ENCODE measurements at regions not wholly inside any gene's neighbourhood (a gene's known extent, or its start where the extent isn't known, plus 50 kb on each side); places are given as distances from the start of the nearest gene placed in this dataset.

GRCh38 chr2:34307636-34308035, 708.5 kb upstream of the FAM98A start:
- Mint-ChIP-seq H3K36me3 (ENCODE audit: low read depth) (no peaks in the 10 kb centered on the region), H3K27me3 (no peaks in the 10 kb centered on the region), H3K9me3 (peaks cover 3% of the 10 kb centered on the region), H3K4me1 (no peaks in the 10 kb centered on the region), H3K27ac (no peak overlapping the region), H3K4me3 (no peak overlapping the region)
- POLR2A ChIA-PET, result no interaction called here
- CTCF ChIA-PET, result interaction anchor here (0.5 kb wide), 1 partner anchor 11 kb away, joined by 3 read pairs; no protein-coding TSS in a partner anchor
- no peak for DNase-seq

- no peak overlapping the region for H3K4me3 Mint-ChIP-seq
- POLR2A ChIA-PET, result no interaction called here
- no peaks in the 10 kb centered on the region for H3K36me3 Mint-ChIP-seq (ENCODE audit: low read depth)
- no peak for DNase-seq
- H3K27me3 Mint-ChIP-seq, result no peaks in the 10 kb centered on the region
- H3K27ac Mint-ChIP-seq, result no peak overlapping the region
- CTCF ChIA-PET, result no interaction called here
- no peaks in the 10 kb centered on the region for H3K4me1 Mint-ChIP-seq
- H3K9me3 Mint-ChIP-seq, result no peaks in the 10 kb centered on the region
Observed at GRCh38 chr2:34306745-34307144, 707.6 kb upstream of the FAM98A start.

- peaks cover 2% of the 10 kb centered on the region for H3K9me3 Mint-ChIP-seq
- CTCF ChIA-PET, result no interaction called here
Observed at GRCh38 chr2:34305587-34305986, 706.5 kb upstream of the FAM98A start.

GRCh38 chr2:34294961-34295360, 695.9 kb upstream of the FAM98A start:
- no peaks in the 10 kb centered on the region for H3K36me3 Mint-ChIP-seq (ENCODE audit: low read depth)
- no peaks in the 10 kb centered on the region for H3K27me3 Mint-ChIP-seq
- H3K9me3 Mint-ChIP-seq, result no peaks in the 10 kb centered on the region
- H3K4me1 Mint-ChIP-seq, result no peaks in the 10 kb centered on the region
- H3K27ac Mint-ChIP-seq, result no peak overlapping the region
- H3K4me3 Mint-ChIP-seq, result no peak overlapping the region
- ChIA-PET POLR2A (no interaction called here), CTCF (no interaction called here)
- DNase-seq, result no peak

More at GRCh38 chr2:34305587-34305986, 706.5 kb upstream of the FAM98A start:
- POLR2A ChIA-PET, result no interaction called here
- H3K27me3 Mint-ChIP-seq, result no peaks in the 10 kb centered on the region
- no peak overlapping the region for H3K4me3 Mint-ChIP-seq
- H3K27ac Mint-ChIP-seq, result no peak overlapping the region
- H3K4me1 Mint-ChIP-seq, result no peaks in the 10 kb centered on the region
- DNase-seq, result no peak
- no peaks in the 10 kb centered on the region for H3K36me3 Mint-ChIP-seq (ENCODE audit: low read depth)

GRCh38 chr2:34291076-34291475, 692.0 kb upstream of the FAM98A start:
- CTCF ChIA-PET, result no interaction called here
- no peak overlapping the region for H3K4me3 Mint-ChIP-seq
- POLR2A ChIA-PET, result no interaction called here

GRCh38 chr2:34288016-34288415, 688.9 kb upstream of the FAM98A start:
- no peaks in the 10 kb centered on the region for H3K27me3 Mint-ChIP-seq
- no peak overlapping the region for H3K4me3 Mint-ChIP-seq
- CTCF ChIA-PET, result no interaction called here
- no peaks in the 10 kb centered on the region for H3K4me1 Mint-ChIP-seq
- H3K27ac Mint-ChIP-seq, result no peak overlapping the region
- H3K9me3 Mint-ChIP-seq, result no peaks in the 10 kb centered on the region
- no peaks in the 10 kb centered on the region for H3K36me3 Mint-ChIP-seq (ENCODE audit: low read depth)
- POLR2A ChIA-PET, result no interaction called here
- DNase-seq, result no peak

More at GRCh38 chr2:34291076-34291475, 692.0 kb upstream of the FAM98A start:
- Mint-ChIP-seq H3K4me1 (no peaks in the 10 kb centered on the region), H3K27me3 (no peaks in the 10 kb centered on the region), H3K27ac (no peak overlapping the region), H3K9me3 (no peaks in the 10 kb centered on the region), H3K36me3 (ENCODE audit: low read depth) (no peaks in the 10 kb centered on the region)
- no peak for DNase-seq

GRCh38 chr2:34280606-34281005, 681.5 kb upstream of the FAM98A start:
- Mint-ChIP-seq H3K4me1 (no peaks in the 10 kb centered on the region), H3K4me3 (no peak overlapping the region), H3K27ac (no peak overlapping the region), H3K27me3 (no peaks in the 10 kb centered on the region), H3K9me3 (peaks cover 4% of the 10 kb centered on the region), H3K36me3 (ENCODE audit: low read depth) (no peaks in the 10 kb centered on the region)
- no peak for DNase-seq
- ChIA-PET CTCF (no interaction called here), POLR2A (no interaction called here)

GRCh38 chr2:34266908-34267697, 668.0 kb upstream of the FAM98A start:
- Mint-ChIP-seq H3K27ac (no peak overlapping the region), H3K4me1 (no peaks in the 10 kb centered on the region), H3K36me3 (ENCODE audit: low read depth) (no peaks in the 10 kb centered on the region), H3K4me3 (no peak overlapping the region), H3K27me3 (no peaks in the 10 kb centered on the region), H3K9me3 (peaks cover 8% of the 10 kb centered on the region)
- ChIA-PET POLR2A (no interaction called here), CTCF (no interaction called here)
- DNase-seq, result no peak

- ChIA-PET CTCF (no interaction called here), POLR2A (no interaction called here)
- DNase-seq, result no peak
Observed at GRCh38 chr2:34261701-34262100, 662.6 kb upstream of the FAM98A start.

GRCh38 chr2:34254272-34254878, 655.3 kb upstream of the FAM98A start:
- Mint-ChIP-seq H3K27ac (no peak overlapping the region), H3K4me3 (no peak overlapping the region), H3K27me3 (no peaks in the 10 kb centered on the region), H3K36me3 (ENCODE audit: low read depth) (no peaks in the 10 kb centered on the region), H3K9me3 (no peaks in the 10 kb centered on the region), H3K4me1 (no peaks in the 10 kb centered on the region)
- no peak for DNase-seq
- ChIA-PET POLR2A (no interaction called here), CTCF (no interaction called here)

More at GRCh38 chr2:34261701-34262100, 662.6 kb upstream of the FAM98A start:
- Mint-ChIP-seq H3K36me3 (ENCODE audit: low read depth) (no peaks in the 10 kb centered on the region), H3K27me3 (no peaks in the 10 kb centered on the region), H3K9me3 (peaks cover 7% of the 10 kb centered on the region), H3K4me1 (no peaks in the 10 kb centered on the region), H3K4me3 (no peak overlapping the region), H3K27ac (no peak overlapping the region)

- H3K27ac Mint-ChIP-seq, result no peak overlapping the region
- CTCF ChIA-PET, result no interaction called here
- no peaks in the 10 kb centered on the region for H3K27me3 Mint-ChIP-seq
- no peaks in the 10 kb centered on the region for H3K4me1 Mint-ChIP-seq
- H3K36me3 Mint-ChIP-seq (ENCODE audit: low read depth), result no peaks in the 10 kb centered on the region
- POLR2A ChIA-PET, result no interaction called here
- H3K9me3 Mint-ChIP-seq, result no peaks in the 10 kb centered on the region
- no peak overlapping the region for H3K4me3 Mint-ChIP-seq
- no peak for DNase-seq
Observed at GRCh38 chr2:34252111-34252510, 653.0 kb upstream of the FAM98A start.

GRCh38 chr2:34251578-34251977, 652.5 kb upstream of the FAM98A start:
- no peaks in the 10 kb centered on the region for H3K36me3 Mint-ChIP-seq (ENCODE audit: low read depth)
- no peaks in the 10 kb centered on the region for H3K27me3 Mint-ChIP-seq
- H3K27ac Mint-ChIP-seq, result no peak overlapping the region
- no peaks in the 10 kb centered on the region for H3K4me1 Mint-ChIP-seq
- H3K9me3 Mint-ChIP-seq, result no peaks in the 10 kb centered on the region
- no peak overlapping the region for H3K4me3 Mint-ChIP-seq
- DNase-seq, result no peak
- ChIA-PET CTCF (no interaction called here), POLR2A (no interaction called here)

GRCh38 chr2:34244195-34244594, 645.1 kb upstream of the FAM98A start:
- Mint-ChIP-seq H3K27ac (no peak overlapping the region), H3K27me3 (no peaks in the 10 kb centered on the region), H3K36me3 (ENCODE audit: low read depth) (no peaks in the 10 kb centered on the region), H3K4me1 (no peaks in the 10 kb centered on the region), H3K9me3 (no peaks in the 10 kb centered on the region), H3K4me3 (no peak overlapping the region)
- CTCF ChIA-PET, result no interaction called here
- POLR2A ChIA-PET, result no interaction called here
- no peak for DNase-seq

- Mint-ChIP-seq H3K36me3 (ENCODE audit: low read depth) (no peaks in the 10 kb centered on the region), H3K27me3 (no peaks in the 10 kb centered on the region), H3K4me3 (no peak overlapping the region), H3K27ac (no peak overlapping the region), H3K9me3 (no peaks in the 10 kb centered on the region), H3K4me1 (no peaks in the 10 kb centered on the region)
- POLR2A ChIA-PET, result no interaction called here
- no peak for DNase-seq
- CTCF ChIA-PET, result no interaction called here
Observed at GRCh38 chr2:34242763-34243123, 643.6 kb upstream of the FAM98A start.

Measured in activated CD4-positive, alpha-beta T cell treated with anti-CD3 and anti-CD28 coated beads, Interleukin-2, amount 10 ng/mL, durations not matched to agents 7 days and 5 days (primary cell).